GM12878 (cell line): ENCODE measurements at regions not wholly inside any gene's neighbourhood (a gene's known extent, or its start where the extent isn't known, plus 50 kb on each side); places are given as distances from the start of the nearest gene placed in this dataset.

Experiments used
- BHLHE40 ChIP-seq, 2 experiments: fragments of 450-650 bp in 1 of 2; IDR thresholded peaks; 2 replicates each; pipeline ENCODE4 v1.6.1; 2011 to 2017; ENCODE audit warnings: low read depth in 2 of 2, borderline replicate concordance in 1 of 2, improper control_type of control experiment in 1 of 2, low read length in 1 of 2, mild to moderate bottlenecking in 1 of 2
- BRCA1 ChIP-seq: IDR thresholded peaks from 2 replicates; pipeline ENCODE4 v1.6.1; 2011; ENCODE audit warnings: low read depth, low read length, improper control_type of control experiment
- CBFB ChIP-seq: IDR thresholded peaks from 2 replicates; pipeline ENCODE4 v1.6.1; 2016; ENCODE audit warnings: antibody characterized with exemption, low read depth
- CBX5 ChIP-seq: sonication (generic); IDR thresholded peaks from 2 replicates; pipeline ENCODE4 v1.6.1; 2016; ENCODE audit warnings: low read depth, moderate library complexity, mild to moderate bottlenecking, inconsistent platforms
- CHD2 ChIP-seq: IDR thresholded peaks from 2 replicates; pipeline ENCODE4 v1.6.1; 2011; ENCODE audit warnings: low read depth, low read length, improper control_type of control experiment, borderline replicate concordance
- CUX1 ChIP-seq: IDR thresholded peaks from 2 replicates; pipeline ENCODE4 v1.6.1; 2012; ENCODE audit warnings: improper control_type of control experiment, low read depth, low read length; ENCODE audit not compliant: insufficient replicate concordance
- EZH2 ChIP-seq: IDR thresholded peaks from 2 replicates; pipeline ENCODE4 v1.6.1; 2012; ENCODE audit warnings: low read depth, mild to moderate bottlenecking, control low read depth, inconsistent platforms, low read length, borderline replicate concordance; ENCODE audit not compliant: control insufficient read depth
- HDGF ChIP-seq: fragments of 450-650 bp; IDR thresholded peaks from 2 replicates; pipeline ENCODE4 v1.6.1; 2016; ENCODE audit warnings: antibody characterized with exemption
- HSF1 ChIP-seq: fragments of 150-350 bp; IDR thresholded peaks from 2 replicates; pipeline ENCODE4 v1.6.1; 2014; ENCODE audit warnings: mild to moderate bottlenecking, low read depth, low read length
- IKZF1 ChIP-seq: fragments of 450-650 bp; conservative IDR thresholded peaks from 2 replicates; pipeline ENCODE4 v1.6.1; 2017; ENCODE audit warnings: antibody characterized with exemption, mild to moderate bottlenecking
- NFYA ChIP-seq: IDR thresholded peaks from 2 replicates; pipeline ENCODE4 v1.6.1; 2011; ENCODE audit warnings: low read depth, mild to moderate bottlenecking, low read length, improper control_type of control experiment, borderline replicate concordance
- SIX5 ChIP-seq: IDR thresholded peaks from 2 replicates; pipeline ENCODE4 v1.6.1; 2011; ENCODE audit warnings: mild to moderate bottlenecking, low read depth, low read length, moderate library complexity; ENCODE audit not compliant: severe bottlenecking
- SREBF2 ChIP-seq: IDR thresholded peaks from 2 replicates; pipeline ENCODE4 v1.6.1; 2012; ENCODE audit warnings: mild to moderate bottlenecking, low read length
- STAT1 ChIP-seq: fragments of 450-650 bp; conservative IDR thresholded peaks from 2 replicates; pipeline ENCODE4 v1.6.1; 2014; ENCODE audit warnings: antibody characterized with exemption, mild to moderate bottlenecking
- ZNF207 ChIP-seq: fragments of 450-650 bp; IDR thresholded peaks from 2 replicates; pipeline ENCODE4 v1.6.1; 2014; ENCODE audit warnings: antibody characterized with exemption, mild to moderate bottlenecking, borderline replicate concordance
- ZNF622 ChIP-seq: fragments of 450-650 bp; IDR thresholded peaks from 2 replicates; pipeline ENCODE4 v1.6.1; 2017; ENCODE audit warnings: mild to moderate bottlenecking, inconsistent platforms
- TF ChIP-seq, protein P1 (sequence below): fragments of 450-650 bp; IDR thresholded peaks from 2 replicates; pipeline ENCODE4 v1.6.1; 2017; ENCODE audit warnings: mild to moderate bottlenecking, low read depth, inconsistent platforms; ENCODE audit not compliant: poor library complexity, severe bottlenecking
- TF ChIP-seq, protein P2 (sequence below): fragments of 450-650 bp; formaldehyde crosslinking; IDR thresholded peaks from 2 replicates; pipeline ENCODE4 v1.5.0; 2022; ENCODE audit warnings: mild to moderate bottlenecking, missing genetic modification characterization

DNA sequence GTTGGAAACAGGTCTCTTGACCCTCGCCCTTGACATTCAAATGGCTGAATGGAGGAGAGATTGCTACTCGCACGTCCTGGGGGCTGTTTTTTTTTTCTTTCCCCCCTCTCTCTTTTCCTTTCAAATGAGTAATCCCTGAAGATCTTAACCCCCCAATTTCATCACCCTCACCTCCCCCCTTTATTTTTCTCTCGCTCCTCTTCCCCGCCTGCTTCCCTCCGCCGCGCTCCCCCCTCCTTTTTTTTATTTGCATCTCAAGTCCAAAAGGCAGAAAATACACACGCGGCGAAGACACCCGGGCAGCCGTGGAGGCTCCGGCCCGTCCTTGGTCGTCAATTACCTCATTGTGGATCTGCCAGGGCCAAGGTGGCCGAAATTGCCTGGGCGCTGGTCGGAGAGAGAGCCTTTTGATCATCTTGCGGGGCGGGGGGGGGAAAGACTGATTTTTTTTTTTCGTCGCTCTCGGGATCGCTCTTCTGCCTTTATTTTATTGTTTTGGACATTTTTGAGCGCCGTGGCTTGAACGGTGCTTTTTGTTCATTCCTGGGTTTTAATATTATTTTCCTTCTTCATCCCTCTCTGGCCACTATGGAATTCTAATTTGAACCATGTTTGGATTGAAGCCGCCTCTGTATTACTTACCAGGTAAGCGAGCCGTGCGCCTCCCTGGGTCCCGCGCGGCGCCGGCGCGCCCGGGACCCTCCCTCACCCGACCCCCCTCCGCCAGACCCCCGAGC, 57.2 kb upstream of the GSE1 start (continued):
- TF ChIP-seq EZH2 = no peak
- no peak for TF ChIP-seq HSF1
- no peak for TF ChIP-seq CBX5
- TF ChIP-seq, protein P1, sequence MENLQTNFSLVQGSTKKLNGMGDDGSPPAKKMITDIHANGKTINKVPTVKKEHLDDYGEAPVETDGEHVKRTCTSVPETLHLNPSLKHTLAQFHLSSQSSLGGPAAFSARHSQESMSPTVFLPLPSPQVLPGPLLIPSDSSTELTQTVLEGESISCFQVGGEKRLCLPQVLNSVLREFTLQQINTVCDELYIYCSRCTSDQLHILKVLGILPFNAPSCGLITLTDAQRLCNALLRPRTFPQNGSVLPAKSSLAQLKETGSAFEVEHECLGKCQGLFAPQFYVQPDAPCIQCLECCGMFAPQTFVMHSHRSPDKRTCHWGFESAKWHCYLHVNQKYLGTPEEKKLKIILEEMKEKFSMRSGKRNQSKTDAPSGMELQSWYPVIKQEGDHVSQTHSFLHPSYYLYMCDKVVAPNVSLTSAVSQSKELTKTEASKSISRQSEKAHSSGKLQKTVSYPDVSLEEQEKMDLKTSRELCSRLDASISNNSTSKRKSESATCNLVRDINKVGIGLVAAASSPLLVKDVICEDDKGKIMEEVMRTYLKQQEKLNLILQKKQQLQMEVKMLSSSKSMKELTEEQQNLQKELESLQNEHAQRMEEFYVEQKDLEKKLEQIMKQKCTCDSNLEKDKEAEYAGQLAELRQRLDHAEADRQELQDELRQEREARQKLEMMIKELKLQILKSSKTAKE = no peak
- no peak for TF ChIP-seq SIX5
- TF ChIP-seq ZNF622 = no peak
- 0 out of 2 replicates have a peak, but pooled peaks have one; percentile 31 for TF ChIP-seq CHD2
- no peak for TF ChIP-seq SREBF2
- TF ChIP-seq ZNF207 = no peak
- TF ChIP-seq, protein P2, sequence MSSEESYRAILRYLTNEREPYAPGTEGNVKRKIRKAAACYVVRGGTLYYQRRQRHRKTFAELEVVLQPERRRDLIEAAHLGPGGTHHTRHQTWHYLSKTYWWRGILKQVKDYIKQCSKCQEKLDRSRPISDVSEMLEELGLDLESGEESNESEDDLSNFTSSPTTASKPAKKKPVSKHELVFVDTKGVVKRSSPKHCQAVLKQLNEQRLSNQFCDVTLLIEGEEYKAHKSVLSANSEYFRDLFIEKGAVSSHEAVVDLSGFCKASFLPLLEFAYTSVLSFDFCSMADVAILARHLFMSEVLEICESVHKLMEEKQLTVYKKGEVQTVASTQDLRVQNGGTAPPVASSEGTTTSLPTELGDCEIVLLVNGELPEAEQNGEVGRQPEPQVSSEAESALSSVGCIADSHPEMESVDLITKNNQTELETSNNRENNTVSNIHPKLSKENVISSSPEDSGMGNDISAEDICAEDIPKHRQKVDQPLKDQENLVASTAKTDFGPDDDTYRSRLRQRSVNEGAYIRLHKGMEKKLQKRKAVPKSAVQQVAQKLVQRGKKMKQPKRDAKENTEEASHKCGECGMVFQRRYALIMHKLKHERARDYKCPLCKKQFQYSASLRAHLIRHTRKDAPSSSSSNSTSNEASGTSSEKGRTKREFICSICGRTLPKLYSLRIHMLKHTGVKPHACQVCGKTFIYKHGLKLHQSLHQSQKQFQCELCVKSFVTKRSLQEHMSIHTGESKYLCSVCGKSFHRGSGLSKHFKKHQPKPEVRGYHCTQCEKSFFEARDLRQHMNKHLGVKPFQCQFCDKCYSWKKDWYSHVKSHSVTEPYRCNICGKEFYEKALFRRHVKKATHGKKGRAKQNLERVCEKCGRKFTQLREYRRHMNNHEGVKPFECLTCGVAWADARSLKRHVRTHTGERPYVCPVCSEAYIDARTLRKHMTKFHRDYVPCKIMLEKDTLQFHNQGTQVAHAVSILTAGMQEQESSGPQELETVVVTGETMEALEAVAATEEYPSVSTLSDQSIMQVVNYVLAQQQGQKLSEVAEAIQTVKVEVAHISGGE = no peak
- TF ChIP-seq STAT1 = no peak
- no peak for TF ChIP-seq IKZF1
- TF ChIP-seq CBFB = no peak
- TF ChIP-seq HDGF = no peak
- no peak for TF ChIP-seq BRCA1
- TF ChIP-seq CUX1 = no peak
- 0 out of 4 replicates have a peak, but pooled peaks of 1 of the 2 experiments have one; percentile 5 for TF ChIP-seq BHLHE40 (IDR thresholded peaks at IDR 0.05; ENCODE audit: borderline replicate concordance in 1 of 2, low read depth in 2 of 2, low read length in 1 of 2)
- no peak for TF ChIP-seq NFYA
